HFF-Myc (cell line): ENCODE measurements at regions not wholly inside any gene's neighbourhood (a gene's known extent, or its start where the extent isn't known, plus 50 kb on each side); places are given as distances from the start of the nearest gene placed in this dataset.

Experiments used
- DNase-seq: peaks from one replicate; pipeline ENCODE4 v3.0.0-alpha.2; 2011; ENCODE audit warnings: low read depth; ENCODE audit errors: extremely low read depth
- H3K4me3 ChIP-seq: replicated peaks from 2 replicates; pipeline ENCODE4 v1.5.1; 2011; ENCODE audit warnings: low read depth, mild to moderate bottlenecking, control low read depth, low read length
- CTCF ChIP-seq: IDR thresholded peaks from 2 replicates; pipeline ENCODE4 v1.5.1; 2012; ENCODE audit warnings: mild to moderate bottlenecking, low read depth, low read length, control low read depth; ENCODE audit errors: missing control alignments

- no peak overlapping the region for H3K4me3 ChIP-seq
- no peak for TF ChIP-seq CTCF
- DNase-seq: no peak
Measured at GRCh38 chr16:6023449-6023848, 925.9 kb upstream of the EEF2KMT start.

DNA sequence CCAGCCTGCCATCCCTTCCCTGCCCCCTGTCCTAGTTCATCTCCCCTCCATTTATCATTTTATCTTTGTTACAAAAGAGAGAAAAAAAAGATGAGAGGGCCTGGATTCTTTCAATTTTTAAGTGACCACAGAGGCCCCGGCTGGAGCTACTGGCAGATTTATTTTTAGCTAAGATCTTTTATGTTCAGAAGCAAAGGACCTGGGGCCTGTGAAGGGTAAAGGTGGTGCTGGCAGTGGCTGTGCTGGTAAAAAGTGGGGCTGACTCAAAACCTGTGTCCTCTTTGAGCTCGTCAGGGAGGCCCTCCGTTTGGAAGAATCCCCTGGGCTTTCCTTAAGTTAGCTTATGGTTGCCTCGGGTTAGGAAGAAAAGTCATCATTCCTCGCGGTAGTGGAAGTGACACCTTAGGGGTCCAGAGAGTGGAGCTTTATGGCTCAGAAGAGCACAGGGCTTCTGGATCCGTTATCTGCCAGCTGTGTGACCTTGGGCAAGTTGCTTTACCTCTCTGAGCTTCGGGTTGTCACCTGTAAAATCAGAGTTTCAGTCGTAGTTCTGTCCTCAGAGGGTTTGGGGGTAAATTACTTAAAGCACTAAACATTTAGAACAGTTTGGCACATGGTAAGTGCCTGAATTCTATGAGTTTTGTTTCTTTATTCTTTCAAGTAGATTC is 923.8 kb upstream of the EEF2KMT start:
- no peak for TF ChIP-seq CTCF
- no peak for DNase-seq
- no peak overlapping the region for H3K4me3 ChIP-seq

GRCh38 chr16:6020162-6020985 is 922.8 kb upstream of the EEF2KMT start:
- no peak for TF ChIP-seq CTCF
- H3K4me3 ChIP-seq: no peak overlapping the region
- no peak for DNase-seq

GRCh38 chr16:6019490-6019991 is 921.9 kb upstream of the EEF2KMT start:
- no peak overlapping the region for H3K4me3 ChIP-seq
- no peak for TF ChIP-seq CTCF
- DNase-seq: no peak

- DNase-seq: no peak
- no peak for TF ChIP-seq CTCF
- H3K4me3 ChIP-seq: no peak overlapping the region
Measured at GRCh38 chr16:6018848-6019489, 921.4 kb upstream of the EEF2KMT start.

GRCh38 chr16:6016530-6017184 is 919.1 kb upstream of the EEF2KMT start:
- no peak for TF ChIP-seq CTCF
- DNase-seq: no peak
- H3K4me3 ChIP-seq: no peak overlapping the region
